GM12878 (cell line): ENCODE measurements at regions not wholly inside any gene's neighbourhood (a gene's known extent, or its start where the extent isn't known, plus 50 kb on each side); places are given as distances from the start of the nearest gene placed in this dataset.

ENCODE experiments used
- ATAC-seq: fragments of 200-7000 bp; cut with Tn5 transposase; 3 replicates; pipeline ENCODE4 v1.9.1; 2020; ENCODE audit warnings: mild to moderate bottlenecking, moderate library complexity
- BruUV-seq: library from RNA; stranded (reverse); fragments of 400-500 nt; replicated peaks from 2 replicates; lab custom pipeline; 2021; lab: Mats Ljungman, UMichigan
- CTCF ChIA-PET: fragments of 300-600 bp; sonication (Branson Sonifier 250); formaldehyde crosslinking; extraction: SDS; loops from one replicate; lab custom pipeline; 2021; ENCODE audit warnings: inconsistent platforms; lab: Yijun Ruan, JAX
- POLR2A ChIA-PET: fragments of 350-600 bp; formaldehyde crosslinking; extraction: SDS; loops from one replicate; lab custom pipeline; 2021; ENCODE audit warnings: inconsistent platforms; lab: Charles Lee
- RAD21 ChIA-PET: fragments of 300-600 bp; sonication (Branson Sonifier 250); formaldehyde crosslinking; loops from one replicate; lab custom pipeline; 2023; ENCODE audit warnings: antibody characterized with exemption; ENCODE audit not compliant: unreplicated experiment; lab: Charles Lee
- SMC1A ChIA-PET: fragments of 300-600 bp; sonication (Branson Sonifier 250); formaldehyde crosslinking; loops from one replicate; lab custom pipeline; 2023; ENCODE audit not compliant: unreplicated experiment, uncharacterized antibody; lab: Charles Lee
- DNase-seq: peaks from one replicate; pipeline ENCODE4 v3.0.0-alpha.2; 2011; ENCODE audit warnings: low read depth, low spot score
- FAIRE-seq: peaks from 3 replicates; lab custom pipeline; 2011; peaks lifted over from hg19 to GRCh38; lab: Jason Lieb, UNC
- H2AFZ ChIP-seq: 2 replicates; pipeline ENCODE4 v1.6.0; 2011; ENCODE audit warnings: low read depth, low read length, control low read depth; ENCODE audit not compliant: control insufficient read depth
- H3K27ac ChIP-seq: 2 replicates; pipeline ENCODE4 v1.5.1; 2011; ENCODE audit warnings: control low read depth; ENCODE audit not compliant: control insufficient read depth, insufficient read depth
- H3K27me3 ChIP-seq, 2 experiments: replicated peaks in 1 of 2; 2 replicates each; pipeline versions ENCODE4 v1.6.0 to v1.6.1; 2011; ENCODE audit warnings: low read length in 1 of 2; ENCODE audit not compliant: control insufficient read depth in 2 of 2, insufficient read depth in 2 of 2
- H3K36me3 ChIP-seq, 2 experiments: 2 replicates each; pipeline ENCODE4 v1.5.1; 2011; ENCODE audit warnings: low read length in 1 of 2; ENCODE audit not compliant: control insufficient read depth in 2 of 2, insufficient read depth in 2 of 2
- H3K4me1 ChIP-seq: 2 replicates; pipeline ENCODE4 v1.6.1; 2011; ENCODE audit warnings: mild to moderate bottlenecking, low read length, moderate library complexity, mixed read lengths; ENCODE audit not compliant: control insufficient read depth, insufficient read depth
- H3K4me2 ChIP-seq: 2 replicates; pipeline ENCODE4 v1.6.0; 2011; ENCODE audit warnings: control low read depth; ENCODE audit not compliant: control insufficient read depth, insufficient read depth
- H3K4me3 ChIP-seq: fragments of 200-600 bp; sonication (generic); 2 replicates; pipeline ENCODE4 v1.5.1; 2016
- H3K79me2 ChIP-seq: 2 replicates; pipeline ENCODE4 v1.6.0; 2011; ENCODE audit warnings: low read length; ENCODE audit not compliant: control insufficient read depth, insufficient read depth
- H3K9ac ChIP-seq: 2 replicates; pipeline ENCODE4 v1.8.0; 2011; ENCODE audit warnings: low read length, control low read depth, mixed read lengths; ENCODE audit not compliant: control insufficient read depth, insufficient read depth
- H3K9me3 ChIP-seq: replicated peaks from 3 replicates; pipeline ENCODE4 v1.5.1; 2011; ENCODE audit warnings: mild to moderate bottlenecking, low read length; ENCODE audit not compliant: control insufficient read depth, insufficient read depth
- H4K20me1 ChIP-seq: 2 replicates; pipeline ENCODE4 v1.6.0; 2011; ENCODE audit not compliant: control insufficient read depth, insufficient read depth
- SP1 ChIP-seq: IDR thresholded peaks from one replicate; pipeline ENCODE4 v1.6.1; 2011; ENCODE audit warnings: low read depth, low read length
- TCF12 ChIP-seq: IDR thresholded peaks from 2 replicates; pipeline ENCODE4 v1.6.1; 2011; ENCODE audit warnings: low read depth, mild to moderate bottlenecking, low read length
- YY1 ChIP-seq: IDR thresholded peaks from 2 replicates; pipeline ENCODE4 v1.6.1; 2011; ENCODE audit warnings: low read depth, mild to moderate bottlenecking, low read length
- WGBS: methylation state at CpG from one replicate; pipeline ENCODE4 v1.1.6; 2016; ENCODE audit warnings: low lambda C conversion rate; ENCODE audit not compliant: insufficient replicate concordance, insufficient coverage; ENCODE audit errors: missing lambda C conversion rate; 5-methylcytosine and 5-hydroxymethylcytosine counted together
- in situ Hi-C: fragments of 300-500 bp; cut with MboI; formaldehyde crosslinking; loops from 9 replicates; pipeline ENCODE4 v1.14.3; 2018; ENCODE audit warnings: mixed read lengths
- intact Hi-C: fragments of 100-400 bp; cut with micrococcal nuclease; formaldehyde crosslinking; loops from one replicate; pipeline ENCODE4 v1.14.2; 2022; ENCODE audit not compliant: unreplicated experiment
- TF ChIP-seq, protein P1 (sequence below): fragments of 450-650 bp; IDR thresholded peaks from 2 replicates; pipeline ENCODE4 v1.6.1; 2016; ENCODE audit warnings: mild to moderate bottlenecking, moderate library complexity, borderline replicate concordance
- TF ChIP-seq, protein P2 (sequence below): fragments of 450-650 bp; IDR thresholded peaks from 2 replicates; pipeline ENCODE4 v1.6.1; 2017; ENCODE audit warnings: mild to moderate bottlenecking
- TF ChIP-seq, protein P3 (sequence below): fragments of 450-650 bp; formaldehyde crosslinking; IDR thresholded peaks from 2 replicates; pipeline ENCODE4 v1.4.0; 2022; ENCODE audit warnings: mild to moderate bottlenecking, moderate library complexity
- TF ChIP-seq, protein P4 (sequence below): IDR thresholded peaks from 2 replicates; pipeline ENCODE4 v1.6.1; 2011; ENCODE audit warnings: mild to moderate bottlenecking, low read depth, low read length, moderate library complexity; ENCODE audit not compliant: insufficient replicate concordance

DNA sequence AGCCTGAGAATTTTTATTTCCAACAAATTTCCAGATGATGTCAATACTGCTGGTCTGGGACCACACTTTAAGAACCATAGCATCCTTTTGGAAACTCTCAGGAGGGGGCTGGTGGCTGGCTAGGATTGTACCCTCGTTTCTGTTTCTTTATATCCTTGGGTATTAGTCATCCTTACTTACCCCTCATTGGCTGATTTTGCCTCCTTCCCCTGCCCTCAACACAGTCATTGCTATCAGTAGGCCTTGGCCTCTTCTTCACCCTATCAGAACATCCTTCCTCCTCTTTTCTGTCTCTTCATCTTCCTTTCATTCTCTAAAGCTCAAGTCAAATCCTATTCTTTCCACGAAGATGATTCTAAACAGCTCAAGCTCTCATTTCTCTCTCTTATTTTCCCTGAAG is 148.5 kb downstream of the ELOVL4 start:
- no peak for ATAC-seq
- POLR2A ChIA-PET: no interaction called here
- SMC1A ChIA-PET: no interaction called here

DNA sequence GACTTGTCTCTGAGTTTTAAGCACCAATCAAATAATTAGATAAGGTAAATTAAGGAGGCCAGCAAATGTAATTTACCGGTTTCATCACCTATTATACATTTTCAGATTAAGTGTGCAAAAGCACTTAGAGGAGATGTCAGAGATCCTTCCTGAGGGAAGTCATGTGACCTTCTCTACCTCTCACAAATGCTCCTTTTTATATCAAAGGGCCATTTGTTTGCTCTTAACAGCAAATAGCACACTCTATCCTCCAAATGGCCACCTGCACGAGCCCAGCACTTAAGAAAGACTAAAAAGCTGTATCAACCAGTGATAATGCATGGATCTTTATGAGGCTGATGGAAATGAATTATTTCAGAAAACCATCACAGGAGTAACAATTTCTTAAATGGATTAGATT is 149.4 kb downstream of the ELOVL4 start:
- no peaks in the 10 kb centered on the region for H3K4me1 ChIP-seq
- 19% methylated on average over 2 of the region's 2 CpGs for WGBS
- SMC1A ChIA-PET: no interaction called here
- no peak overlapping the region for H2AFZ ChIP-seq
- POLR2A ChIA-PET: no interaction called here
- no peak overlapping the region for H3K9ac ChIP-seq
- H3K27ac ChIP-seq: no peak overlapping the region
- no TSS peak for BruUV-seq
- FAIRE-seq: no peak
- no peaks in the 10 kb centered on the region for H3K79me2 ChIP-seq
- no peak for DNase-seq
- H3K4me2 ChIP-seq: no peak overlapping the region
- no peak overlapping the region for H3K4me3 ChIP-seq
- no peak for ATAC-seq
- RAD21 ChIA-PET: no interaction called here
- H3K27me3 ChIP-seq: peaks cover 0 to 3% of the 10 kb centered on the region in 2 experiments; a peak in 1 of 4 replicates
- no peaks in the 10 kb centered on the region for H3K9me3 ChIP-seq
- no peaks in the 10 kb centered on the region for H4K20me1 ChIP-seq
- CTCF ChIA-PET: interaction anchor here (1.6 kb wide), 1 partner anchor 16 kb away, joined by 3 read pairs; no protein-coding TSS in a partner anchor
- H3K36me3 ChIP-seq: no peaks in the 10 kb centered on the region
- in situ Hi-C loops: no loop called here
- intact Hi-C loops: no loop called here
- TF ChIP-seq, protein P1, sequence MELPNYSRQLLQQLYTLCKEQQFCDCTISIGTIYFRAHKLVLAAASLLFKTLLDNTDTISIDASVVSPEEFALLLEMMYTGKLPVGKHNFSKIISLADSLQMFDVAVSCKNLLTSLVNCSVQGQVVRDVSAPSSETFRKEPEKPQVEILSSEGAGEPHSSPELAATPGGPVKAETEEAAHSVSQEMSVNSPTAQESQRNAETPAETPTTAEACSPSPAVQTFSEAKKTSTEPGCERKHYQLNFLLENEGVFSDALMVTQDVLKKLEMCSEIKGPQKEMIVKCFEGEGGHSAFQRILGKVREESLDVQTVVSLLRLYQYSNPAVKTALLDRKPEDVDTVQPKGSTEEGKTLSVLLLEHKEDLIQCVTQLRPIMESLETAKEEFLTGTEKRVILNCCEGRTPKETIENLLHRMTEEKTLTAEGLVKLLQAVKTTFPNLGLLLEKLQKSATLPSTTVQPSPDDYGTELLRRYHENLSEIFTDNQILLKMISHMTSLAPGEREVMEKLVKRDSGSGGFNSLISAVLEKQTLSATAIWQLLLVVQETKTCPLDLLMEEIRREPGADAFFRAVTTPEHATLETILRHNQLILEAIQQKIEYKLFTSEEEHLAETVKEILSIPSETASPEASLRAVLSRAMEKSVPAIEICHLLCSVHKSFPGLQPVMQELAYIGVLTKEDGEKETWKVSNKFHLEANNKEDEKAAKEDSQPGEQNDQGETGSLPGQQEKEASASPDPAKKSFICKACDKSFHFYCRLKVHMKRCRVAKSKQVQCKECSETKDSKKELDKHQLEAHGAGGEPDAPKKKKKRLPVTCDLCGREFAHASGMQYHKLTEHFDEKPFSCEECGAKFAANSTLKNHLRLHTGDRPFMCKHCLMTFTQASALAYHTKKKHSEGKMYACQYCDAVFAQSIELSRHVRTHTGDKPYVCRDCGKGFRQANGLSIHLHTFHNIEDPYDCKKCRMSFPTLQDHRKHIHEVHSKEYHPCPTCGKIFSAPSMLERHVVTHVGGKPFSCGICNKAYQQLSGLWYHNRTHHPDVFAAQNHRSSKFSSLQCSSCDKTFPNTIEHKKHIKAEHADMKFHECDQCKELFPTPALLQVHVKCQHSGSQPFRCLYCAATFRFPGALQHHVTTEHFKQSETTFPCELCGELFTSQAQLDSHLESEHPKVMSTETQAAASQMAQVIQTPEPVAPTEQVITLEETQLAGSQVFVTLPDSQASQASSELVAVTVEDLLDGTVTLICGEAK: no peak
- TF ChIP-seq, protein P2, sequence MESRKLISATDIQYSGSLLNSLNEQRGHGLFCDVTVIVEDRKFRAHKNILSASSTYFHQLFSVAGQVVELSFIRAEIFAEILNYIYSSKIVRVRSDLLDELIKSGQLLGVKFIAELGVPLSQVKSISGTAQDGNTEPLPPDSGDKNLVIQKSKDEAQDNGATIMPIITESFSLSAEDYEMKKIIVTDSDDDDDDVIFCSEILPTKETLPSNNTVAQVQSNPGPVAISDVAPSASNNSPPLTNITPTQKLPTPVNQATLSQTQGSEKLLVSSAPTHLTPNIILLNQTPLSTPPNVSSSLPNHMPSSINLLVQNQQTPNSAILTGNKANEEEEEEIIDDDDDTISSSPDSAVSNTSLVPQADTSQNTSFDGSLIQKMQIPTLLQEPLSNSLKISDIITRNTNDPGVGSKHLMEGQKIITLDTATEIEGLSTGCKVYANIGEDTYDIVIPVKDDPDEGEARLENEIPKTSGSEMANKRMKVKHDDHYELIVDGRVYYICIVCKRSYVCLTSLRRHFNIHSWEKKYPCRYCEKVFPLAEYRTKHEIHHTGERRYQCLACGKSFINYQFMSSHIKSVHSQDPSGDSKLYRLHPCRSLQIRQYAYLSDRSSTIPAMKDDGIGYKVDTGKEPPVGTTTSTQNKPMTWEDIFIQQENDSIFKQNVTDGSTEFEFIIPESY: no peak
- TF ChIP-seq, protein P3, sequence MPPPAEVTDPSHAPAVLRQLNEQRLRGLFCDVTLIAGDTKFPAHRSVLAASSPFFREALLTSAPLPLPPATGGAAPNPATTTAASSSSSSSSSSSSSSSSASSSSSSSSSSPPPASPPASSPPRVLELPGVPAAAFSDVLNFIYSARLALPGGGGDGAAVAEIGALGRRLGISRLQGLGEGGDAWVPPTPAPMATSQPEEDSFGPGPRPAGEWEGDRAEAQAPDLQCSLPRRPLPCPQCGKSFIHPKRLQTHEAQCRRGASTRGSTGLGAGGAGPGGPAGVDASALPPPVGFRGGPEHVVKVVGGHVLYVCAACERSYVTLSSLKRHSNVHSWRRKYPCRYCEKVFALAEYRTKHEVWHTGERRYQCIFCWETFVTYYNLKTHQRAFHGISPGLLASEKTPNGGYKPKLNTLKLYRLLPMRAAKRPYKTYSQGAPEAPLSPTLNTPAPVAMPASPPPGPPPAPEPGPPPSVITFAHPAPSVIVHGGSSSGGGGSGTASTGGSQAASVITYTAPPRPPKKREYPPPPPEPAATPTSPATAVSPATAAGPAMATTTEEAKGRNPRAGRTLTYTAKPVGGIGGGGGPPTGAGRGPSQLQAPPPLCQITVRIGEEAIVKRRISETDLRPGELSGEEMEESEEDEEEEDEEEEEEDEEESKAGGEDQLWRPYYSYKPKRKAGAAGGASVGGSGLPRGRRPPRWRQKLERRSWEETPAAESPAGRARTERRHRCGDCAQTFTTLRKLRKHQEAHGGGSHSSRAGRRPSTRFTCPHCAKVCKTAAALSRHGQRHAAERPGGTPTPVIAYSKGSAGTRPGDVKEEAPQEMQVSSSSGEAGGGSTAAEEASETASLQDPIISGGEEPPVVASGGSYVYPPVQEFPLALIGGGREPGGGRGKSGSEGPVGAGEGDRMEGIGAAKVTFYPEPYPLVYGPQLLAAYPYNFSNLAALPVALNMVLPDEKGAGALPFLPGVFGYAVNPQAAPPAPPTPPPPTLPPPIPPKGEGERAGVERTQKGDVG (CRISPR knock-in tag): no peak
- TF ChIP-seq, protein P4, sequence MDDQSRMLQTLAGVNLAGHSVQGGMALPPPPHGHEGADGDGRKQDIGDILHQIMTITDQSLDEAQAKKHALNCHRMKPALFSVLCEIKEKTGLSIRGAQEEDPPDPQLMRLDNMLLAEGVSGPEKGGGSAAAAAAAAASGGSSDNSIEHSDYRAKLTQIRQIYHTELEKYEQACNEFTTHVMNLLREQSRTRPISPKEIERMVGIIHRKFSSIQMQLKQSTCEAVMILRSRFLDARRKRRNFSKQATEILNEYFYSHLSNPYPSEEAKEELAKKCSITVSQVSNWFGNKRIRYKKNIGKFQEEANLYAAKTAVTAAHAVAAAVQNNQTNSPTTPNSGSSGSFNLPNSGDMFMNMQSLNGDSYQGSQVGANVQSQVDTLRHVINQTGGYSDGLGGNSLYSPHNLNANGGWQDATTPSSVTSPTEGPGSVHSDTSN: no peak

More for the DNA sequence above, 148.5 kb downstream of the ELOVL4 start:
- DNase-seq (no peak), FAIRE-seq (no peak)
- H3K27ac ChIP-seq: no peak overlapping the region
- no peak overlapping the region for H2AFZ ChIP-seq
- peaks cover 0 to 3% of the 10 kb centered on the region in 2 experiments; a peak in 1 of 4 replicates for H3K27me3 ChIP-seq
- ChIA-PET RAD21 (no interaction called here), CTCF (interaction anchor here (0.5 to 1.6 kb wide), 2 partner anchors 9 to 15 kb away, joined by 3 read pairs; no protein-coding TSS in a partner anchor)
- H3K9ac ChIP-seq: no peak overlapping the region
- WGBS: 0% methylated on average over 2 of the region's 2 CpGs
- intact Hi-C loops: no loop called here
- no TSS peak for BruUV-seq
- H3K79me2 ChIP-seq: no peaks in the 10 kb centered on the region
- TF ChIP-seq YY1 (no peak), SP1 (no peak), TCF12 (no peak)
- TF ChIP-seq, all 136 proteins: peak for 0
- H3K4me2 ChIP-seq: no peak overlapping the region
- in situ Hi-C loops: no loop called here
- no peaks in the 10 kb centered on the region for H3K4me1 ChIP-seq
- no peaks in the 10 kb centered on the region for H4K20me1 ChIP-seq
- no peak overlapping the region for H3K4me3 ChIP-seq
- no peaks in the 10 kb centered on the region for H3K9me3 ChIP-seq
- no peaks in the 10 kb centered on the region for H3K36me3 ChIP-seq
